ENCODE measurements at regions not wholly inside any gene's neighbourhood (a gene's known extent, or its start where the extent isn't known, plus 50 kb on each side); places are given as distances from the start of the nearest gene placed in this dataset.
A peak's percentile ranks its signal among the peaks of the same experiment; 100 is the strongest.
"Not testable (repeated sequence)": the region's sequence is repeated elsewhere in the genome, so short reads cannot be mapped to it uniquely, and the experiment has no call there.

DNA sequence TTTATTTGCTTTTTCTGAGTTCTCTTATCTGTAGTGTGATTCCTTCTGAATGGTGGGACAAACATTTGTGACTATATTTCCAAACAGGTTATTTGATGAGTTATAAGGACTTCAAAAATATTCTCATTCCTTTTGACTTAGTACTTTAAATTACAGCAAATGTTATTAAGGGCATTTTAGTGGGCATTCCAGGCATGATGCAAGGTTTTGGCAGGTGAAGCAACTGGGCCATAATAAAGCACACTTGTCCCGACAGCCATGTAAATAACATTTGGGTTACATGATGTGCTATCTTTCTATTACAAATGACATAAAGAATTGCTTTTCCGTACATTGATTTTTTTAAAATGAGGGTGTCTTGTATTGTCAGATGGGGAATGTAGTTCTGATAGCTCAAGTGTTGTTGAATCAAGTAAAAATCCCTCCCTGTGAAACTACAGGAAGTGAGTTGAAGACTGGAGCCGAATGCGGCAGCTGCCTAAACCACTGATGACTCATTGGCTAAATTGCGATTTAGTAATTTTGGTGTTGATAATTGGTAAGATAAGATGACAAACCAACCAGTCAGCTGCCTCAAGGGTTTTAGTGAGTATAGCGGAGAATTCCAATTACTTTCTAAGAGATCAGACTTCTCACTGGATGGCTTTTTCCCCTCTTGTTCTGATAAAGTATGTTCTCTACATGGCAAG lies 231.3 kb upstream of the NPY start:
- peak; percentile 42 for DNase-seq (ENCODE audit: low read depth)

DNA sequence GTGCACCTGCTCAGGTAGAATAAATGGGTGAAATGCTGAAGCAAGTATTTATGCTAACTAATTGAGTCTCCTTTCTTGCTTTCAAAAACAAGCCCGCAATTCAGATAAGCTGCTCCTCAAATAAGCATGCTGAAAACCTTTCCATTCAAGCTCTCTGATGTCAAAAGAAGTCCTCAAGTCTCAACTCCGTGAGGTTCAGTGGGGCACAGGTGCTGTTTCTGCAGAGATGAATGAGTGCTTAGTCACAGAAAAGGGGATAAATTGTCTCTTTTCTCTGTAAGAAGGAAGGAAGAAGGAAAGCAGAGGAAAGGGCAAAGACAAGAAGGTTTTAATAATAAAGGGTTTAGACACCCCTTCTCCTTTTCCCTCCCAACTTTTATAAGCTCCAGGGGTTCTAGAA lies 229.8 kb upstream of the NPY start:
- DNase-seq (ENCODE audit: low read depth): no peak

GRCh38 chr7:24057243-24057642 lies 226.7 kb upstream of the NPY start:
- no peak for DNase-seq (ENCODE audit: low read depth)

- DNase-seq (ENCODE audit: low read depth): no peak
Observed at GRCh38 chr7:24058953-24059352, 225.0 kb upstream of the NPY start.

DNA sequence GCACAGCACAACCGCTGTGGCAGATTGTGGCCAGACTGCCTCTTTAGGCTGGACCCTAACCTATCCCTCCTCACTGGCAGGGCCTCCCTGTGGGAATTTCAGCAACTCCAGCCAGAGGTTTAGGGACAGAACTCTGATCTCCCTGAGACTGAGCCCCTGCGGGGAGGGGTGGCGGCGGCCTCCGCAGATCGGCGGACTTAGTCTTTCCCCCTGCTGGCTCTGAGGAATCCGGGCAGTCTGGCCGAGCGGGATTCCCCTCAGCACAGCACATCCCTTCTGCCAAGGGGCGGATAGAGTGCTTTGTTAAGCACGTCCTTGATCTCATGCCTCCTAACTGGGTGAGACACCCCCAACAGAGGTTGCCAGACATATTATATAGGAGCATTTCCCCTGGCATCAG lies 224.2 kb upstream of the NPY start:
- DNase-seq (ENCODE audit: low read depth): no peak

- no peak for DNase-seq (ENCODE audit: low read depth)
Observed at GRCh38 chr7:24063721-24064120, 220.3 kb upstream of the NPY start.

DNA sequence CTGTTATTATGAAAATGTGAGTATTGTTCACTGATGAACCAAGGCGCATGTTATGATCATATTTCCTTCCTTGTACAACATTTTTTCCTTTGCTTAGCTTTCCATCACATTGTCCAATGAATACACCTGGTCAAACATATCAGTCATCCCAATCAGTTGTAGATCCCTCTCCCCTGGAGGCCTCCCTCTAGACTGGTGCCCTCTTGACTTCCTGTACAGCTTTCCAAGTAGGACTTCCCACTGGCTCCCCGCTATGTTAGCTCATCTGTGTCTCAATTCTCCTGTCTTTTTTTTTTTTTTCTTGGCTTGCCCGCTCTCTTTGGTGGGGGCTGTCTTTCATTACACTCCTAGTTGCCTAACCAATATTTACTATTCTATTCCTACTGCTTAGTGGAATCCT lies 214.2 kb upstream of the NPY start:
- no peak for DNase-seq (ENCODE audit: low read depth)

DNA sequence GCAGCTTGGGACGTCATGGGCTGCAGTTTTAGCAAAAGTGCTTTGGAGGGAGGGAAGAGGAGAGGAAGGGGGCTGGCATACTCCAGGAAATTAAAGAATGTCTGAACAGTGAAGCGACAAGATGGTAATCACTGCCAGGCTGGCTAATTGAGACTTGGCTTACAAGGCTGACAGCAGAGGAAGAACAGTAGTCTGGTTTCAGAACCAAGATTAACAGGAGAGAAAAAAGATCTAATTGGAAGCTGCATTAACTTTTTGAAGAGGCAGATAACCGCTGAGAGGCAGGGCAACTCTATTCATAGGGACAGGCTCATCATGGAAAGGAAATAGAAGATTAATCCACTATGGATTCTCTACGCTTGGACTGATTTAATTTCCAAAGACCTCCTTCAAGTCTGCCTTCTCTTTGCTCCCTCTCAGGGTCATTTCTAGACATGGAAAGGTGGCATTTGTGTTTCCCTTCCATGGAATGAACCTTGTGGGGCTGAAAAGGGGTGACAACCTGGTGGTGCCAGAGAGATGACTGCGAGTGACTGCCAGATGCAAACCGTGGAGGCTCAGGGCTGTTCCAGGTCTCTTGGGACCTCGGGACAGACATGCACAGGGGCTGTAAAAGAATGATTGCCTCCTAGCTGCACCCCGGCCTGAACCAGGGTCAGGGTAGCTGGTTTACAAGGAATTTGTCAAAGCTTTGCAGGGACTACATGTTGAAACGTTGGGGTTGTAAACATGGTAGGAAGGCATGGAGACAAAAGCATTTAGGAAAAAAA lies 210.2 kb upstream of the NPY start:
- DNase-seq (ENCODE audit: low read depth): no peak

- no peak for DNase-seq (ENCODE audit: low read depth)
Observed at GRCh38 chr7:24075426-24075810, 208.6 kb upstream of the NPY start.

- DNase-seq (ENCODE audit: low read depth): no peak
Observed at GRCh38 chr7:24082826-24083225, 201.2 kb upstream of the NPY start.

GRCh38 chr7:24102988-24103387 lies 181.0 kb upstream of the NPY start:
- no peak for DNase-seq (ENCODE audit: low read depth)

DNA sequence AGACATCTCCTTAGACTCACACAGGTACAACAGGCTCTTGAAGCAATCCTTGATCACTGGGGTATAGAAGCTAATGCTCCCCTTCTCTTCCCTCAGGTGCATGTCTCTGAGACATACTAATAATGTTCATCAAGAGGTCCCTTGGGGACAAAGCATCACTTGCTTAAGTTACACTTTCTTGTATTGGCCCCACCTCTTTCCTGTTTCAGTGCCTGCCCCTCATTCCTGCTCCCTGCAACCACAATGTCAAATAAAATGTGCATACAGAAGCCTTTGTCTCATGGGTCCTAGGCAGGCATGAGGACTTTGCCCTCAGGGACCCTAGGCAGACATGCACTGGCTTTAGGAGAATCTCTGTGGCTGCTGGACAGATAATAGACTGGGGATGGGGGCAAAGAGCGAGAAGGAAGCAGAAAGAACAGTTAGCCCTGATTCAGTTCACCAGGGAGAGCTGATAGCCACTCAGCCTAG lies 175.0 kb upstream of the NPY start:
- DNase-seq (ENCODE audit: low read depth): no peak

DNA sequence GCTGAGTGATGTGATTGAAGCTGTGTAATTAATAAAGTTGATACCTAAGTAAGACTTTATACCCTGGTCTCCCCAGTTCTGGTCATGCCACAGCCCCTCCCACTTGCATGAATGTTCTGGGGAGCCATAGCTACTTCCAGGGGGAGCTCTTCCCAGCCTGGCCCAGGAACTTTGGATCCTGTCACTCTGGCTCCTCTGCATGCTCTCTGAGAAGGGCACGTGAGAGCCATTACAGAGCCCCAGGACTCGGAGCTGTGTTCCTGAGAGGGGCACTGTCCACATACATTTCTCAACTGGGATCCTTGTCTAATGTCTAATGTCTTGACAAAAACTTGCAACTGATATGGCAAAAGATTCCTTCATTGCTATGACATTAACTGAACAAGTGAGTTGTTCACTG lies 173.9 kb upstream of the NPY start:
- DNase-seq (ENCODE audit: low read depth): no peak

DNA sequence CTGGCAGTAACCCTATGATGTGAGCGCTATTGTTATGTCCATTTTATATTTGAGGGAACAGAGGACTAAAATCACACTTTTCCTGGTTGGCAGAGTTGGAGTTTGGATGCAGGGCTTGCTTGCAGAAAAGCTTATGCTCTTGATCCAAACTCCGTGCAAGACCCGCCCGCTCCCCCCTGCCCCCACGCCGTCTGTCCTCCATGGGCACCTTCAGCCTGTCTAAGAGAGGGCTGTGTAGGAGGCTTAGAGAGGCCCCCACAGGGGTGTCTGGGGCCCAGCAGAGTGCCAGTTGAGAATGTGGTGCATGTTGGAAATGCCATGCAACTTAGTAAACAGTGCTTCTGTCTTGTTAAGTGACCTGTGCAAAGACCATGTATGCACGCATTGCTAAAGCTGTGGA lies 170.5 kb upstream of the NPY start:
- no peak for DNase-seq (ENCODE audit: low read depth)

DNA sequence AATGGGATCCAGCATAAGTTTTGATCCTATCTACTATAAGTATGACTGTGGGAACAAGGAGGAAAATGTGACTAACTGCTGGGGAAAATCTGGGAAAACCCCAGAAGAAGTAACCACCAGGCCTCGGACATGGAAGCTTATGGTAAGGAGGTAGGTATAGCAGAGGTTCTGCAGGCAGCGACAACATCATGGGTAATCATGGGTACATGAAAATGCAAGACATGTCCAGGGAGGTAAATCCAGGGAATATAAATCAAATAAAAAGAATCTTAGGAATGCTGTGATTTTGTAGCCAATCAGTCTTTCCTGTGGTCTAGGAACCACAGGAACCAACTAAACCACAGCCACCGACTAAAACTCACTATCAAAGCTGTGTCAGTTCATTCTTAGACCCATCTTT lies 168.3 kb upstream of the NPY start:
- no peak for DNase-seq (ENCODE audit: low read depth)

- not testable (repeated sequence) for DNase-seq (ENCODE audit: low read depth)
Observed at GRCh38 chr7:24117903-24118499, 166.0 kb upstream of the NPY start.

- DNase-seq (ENCODE audit: low read depth): no peak
Observed at GRCh38 chr7:24119852-24120251, 164.1 kb upstream of the NPY start.

DNA sequence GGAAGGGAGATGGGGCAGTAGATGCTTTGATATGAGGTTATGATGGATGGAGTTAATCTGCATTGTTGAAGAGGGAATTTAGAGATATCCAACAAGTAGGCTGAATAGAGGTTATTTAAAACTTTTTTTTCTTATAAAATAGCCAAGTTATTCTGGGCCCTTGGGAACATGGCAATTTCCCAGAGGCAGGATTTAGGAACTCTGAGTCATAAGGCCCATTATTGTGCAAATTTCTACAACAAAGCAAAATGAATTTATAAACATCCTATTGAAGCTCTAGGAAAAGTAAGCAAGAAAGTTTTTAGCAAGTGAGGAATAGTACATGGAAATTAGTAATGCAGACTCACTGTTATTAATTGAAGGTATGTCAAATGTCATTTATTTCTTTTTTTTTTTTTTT lies 160.9 kb upstream of the NPY start:
- no peak for DNase-seq (ENCODE audit: low read depth)

- no peak for DNase-seq (ENCODE audit: low read depth)
Observed at GRCh38 chr7:24125765-24126164, 158.2 kb upstream of the NPY start.

- no peak for DNase-seq (ENCODE audit: low read depth)
Observed at GRCh38 chr7:24127930-24128329, 156.1 kb upstream of the NPY start.

- DNase-seq (ENCODE audit: low read depth): no peak
Observed at GRCh38 chr7:24129597-24129996, 154.4 kb upstream of the NPY start.

DNA sequence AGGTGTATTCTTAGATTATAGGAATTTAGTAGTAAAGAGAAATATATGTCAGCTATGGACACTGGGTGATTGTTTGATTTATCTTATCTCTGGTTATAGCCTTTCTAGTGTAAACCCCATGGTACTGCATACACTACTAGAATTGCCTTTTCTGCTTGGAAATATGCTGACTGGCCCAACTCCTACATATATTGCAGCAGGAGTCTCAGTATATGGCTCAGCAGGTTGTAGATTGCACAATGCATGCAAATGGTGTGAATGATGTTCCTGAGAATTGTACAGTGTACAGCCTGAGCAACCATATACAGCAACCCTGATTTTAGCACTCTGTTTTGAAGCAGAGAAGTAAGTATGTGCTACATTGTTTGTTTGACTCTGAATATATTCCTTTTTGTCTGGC lies 153.4 kb upstream of the NPY start:
- DNase-seq (ENCODE audit: low read depth): no peak

DNA sequence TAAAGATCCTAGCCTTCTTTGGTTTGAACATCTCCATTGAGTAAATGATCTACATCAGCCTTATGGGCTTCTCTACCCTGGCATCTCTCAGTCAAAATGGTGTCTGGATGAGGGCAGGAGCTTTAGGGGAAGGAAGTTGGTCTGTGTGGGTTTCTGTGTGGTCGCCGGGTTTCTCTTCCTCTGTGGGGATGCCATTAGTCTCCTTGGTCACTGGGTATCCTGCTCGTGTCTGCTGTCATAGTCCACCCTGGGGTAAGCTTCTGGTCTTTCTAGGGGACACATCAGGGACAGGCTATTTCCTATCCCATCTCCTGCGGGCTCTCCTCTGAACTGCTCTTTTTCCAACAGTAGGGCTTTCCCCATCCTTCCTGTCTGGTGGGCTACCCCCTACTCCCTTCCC lies 150.3 kb upstream of the NPY start:
- no peak for DNase-seq (ENCODE audit: low read depth)

Measured in renal cortical epithelial cell (primary cell).